DND-41 (cell line): ENCODE measurements at regions not wholly inside any gene's neighbourhood (a gene's known extent, or its start where the extent isn't known, plus 50 kb on each side); places are given as distances from the start of the nearest gene placed in this dataset.

Source experiments
- CTCF ChIP-seq: IDR thresholded peaks from 2 replicates; pipeline ENCODE4 v1.5.1; 2012; ENCODE audit warnings: borderline replicate concordance, low read length, moderate library complexity, mild to moderate bottlenecking; ENCODE audit not compliant: poor library complexity, severe bottlenecking; ENCODE audit errors: extremely low read depth
- EZH2 ChIP-seq: IDR thresholded peaks from 3 replicates; pipeline ENCODE4 v1.6.1; 2012; ENCODE audit warnings: borderline replicate concordance, low read depth, mild to moderate bottlenecking, moderate library complexity, low read length, inconsistent platforms; ENCODE audit not compliant: severe bottlenecking

- no peak for TF ChIP-seq CTCF
- TF ChIP-seq EZH2: no peak
Observed at GRCh38 chr9:18253950-18254349, 220.0 kb upstream of the ADAMTSL1 start.
